Body of pancreas (tissue), 4 donors: ENCODE measurements at regions not wholly inside any gene's neighbourhood (a gene's known extent, or its start where the extent isn't known, plus 50 kb on each side); places are given as distances from the start of the nearest gene placed in this dataset.

Source experiments
- POLR2A ChIP-seq, 3 donors: fragments of 450-650 bp; IDR thresholded peaks; one replicate each; pipeline ENCODE4 v1.6.1; 2016; ENCODE audit warnings: antibody characterized with exemption in 3 of 3, mild to moderate bottlenecking in 2 of 3
- TF ChIP-seq, protein P1 (sequence below), 7 experiments: fragments of 450-650 bp in 4 of 7; fragments of 200-600 bp in 3 of 7; sonication (generic) in 3 of 7; IDR thresholded peaks; one replicate each; pipeline ENCODE4 v1.5.1; 2016 to 2019; ENCODE audit warnings: antibody characterized with exemption in 7 of 7

DNA sequence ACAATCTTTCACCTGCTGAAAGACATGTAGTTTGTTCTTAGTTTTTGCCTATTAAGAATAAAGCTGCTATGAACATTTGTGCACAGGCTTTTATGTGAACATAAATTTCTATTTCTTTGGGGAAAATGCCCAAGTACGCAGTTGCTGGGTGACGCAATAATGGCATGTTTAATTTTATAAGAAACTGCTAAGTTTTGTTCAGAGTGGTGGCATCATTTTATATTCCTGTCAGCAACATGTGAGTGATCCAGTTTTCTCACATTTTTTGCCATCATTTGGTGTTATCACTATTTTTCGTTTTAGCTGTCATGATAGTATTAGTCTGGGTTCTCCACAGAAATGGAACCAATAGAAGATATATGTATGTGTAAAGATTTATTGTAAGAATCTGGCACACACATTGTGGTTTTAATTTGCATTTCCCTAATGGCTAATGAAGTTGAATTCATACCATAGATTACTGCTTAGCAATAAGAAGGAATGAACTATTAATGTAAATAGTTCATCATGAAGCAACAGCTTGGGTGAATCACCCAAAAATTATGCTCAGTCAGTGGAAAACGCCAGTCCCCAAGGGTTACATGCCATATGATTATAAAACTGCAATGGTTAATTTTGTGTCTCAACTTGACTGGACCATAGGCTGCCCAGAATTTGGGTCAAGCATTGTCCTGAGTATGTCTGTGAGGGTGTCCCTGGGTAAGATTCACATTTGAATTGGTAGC is 358.6 kb downstream of the MSX2 start:
- TF ChIP-seq, protein P1, sequence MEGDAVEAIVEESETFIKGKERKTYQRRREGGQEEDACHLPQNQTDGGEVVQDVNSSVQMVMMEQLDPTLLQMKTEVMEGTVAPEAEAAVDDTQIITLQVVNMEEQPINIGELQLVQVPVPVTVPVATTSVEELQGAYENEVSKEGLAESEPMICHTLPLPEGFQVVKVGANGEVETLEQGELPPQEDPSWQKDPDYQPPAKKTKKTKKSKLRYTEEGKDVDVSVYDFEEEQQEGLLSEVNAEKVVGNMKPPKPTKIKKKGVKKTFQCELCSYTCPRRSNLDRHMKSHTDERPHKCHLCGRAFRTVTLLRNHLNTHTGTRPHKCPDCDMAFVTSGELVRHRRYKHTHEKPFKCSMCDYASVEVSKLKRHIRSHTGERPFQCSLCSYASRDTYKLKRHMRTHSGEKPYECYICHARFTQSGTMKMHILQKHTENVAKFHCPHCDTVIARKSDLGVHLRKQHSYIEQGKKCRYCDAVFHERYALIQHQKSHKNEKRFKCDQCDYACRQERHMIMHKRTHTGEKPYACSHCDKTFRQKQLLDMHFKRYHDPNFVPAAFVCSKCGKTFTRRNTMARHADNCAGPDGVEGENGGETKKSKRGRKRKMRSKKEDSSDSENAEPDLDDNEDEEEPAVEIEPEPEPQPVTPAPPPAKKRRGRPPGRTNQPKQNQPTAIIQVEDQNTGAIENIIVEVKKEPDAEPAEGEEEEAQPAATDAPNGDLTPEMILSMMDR (IDR thresholded peaks at IDR 0.05), result no peak
- TF ChIP-seq POLR2A (IDR thresholded peaks at IDR 0.05), result no peak
